Left forelimb (tissue), 1 donor: ENCODE measurements at regions not wholly inside any gene's neighbourhood (a gene's known extent, or its start where the extent isn't known, plus 50 kb on each side); places are given as distances from the start of the nearest gene placed in this dataset.

ENCODE experiments used
- DNase-seq: peaks from one replicate; pipeline ENCODE4 v3.0.0-alpha.2; 2018; ENCODE audit warnings: low spot score

DNA sequence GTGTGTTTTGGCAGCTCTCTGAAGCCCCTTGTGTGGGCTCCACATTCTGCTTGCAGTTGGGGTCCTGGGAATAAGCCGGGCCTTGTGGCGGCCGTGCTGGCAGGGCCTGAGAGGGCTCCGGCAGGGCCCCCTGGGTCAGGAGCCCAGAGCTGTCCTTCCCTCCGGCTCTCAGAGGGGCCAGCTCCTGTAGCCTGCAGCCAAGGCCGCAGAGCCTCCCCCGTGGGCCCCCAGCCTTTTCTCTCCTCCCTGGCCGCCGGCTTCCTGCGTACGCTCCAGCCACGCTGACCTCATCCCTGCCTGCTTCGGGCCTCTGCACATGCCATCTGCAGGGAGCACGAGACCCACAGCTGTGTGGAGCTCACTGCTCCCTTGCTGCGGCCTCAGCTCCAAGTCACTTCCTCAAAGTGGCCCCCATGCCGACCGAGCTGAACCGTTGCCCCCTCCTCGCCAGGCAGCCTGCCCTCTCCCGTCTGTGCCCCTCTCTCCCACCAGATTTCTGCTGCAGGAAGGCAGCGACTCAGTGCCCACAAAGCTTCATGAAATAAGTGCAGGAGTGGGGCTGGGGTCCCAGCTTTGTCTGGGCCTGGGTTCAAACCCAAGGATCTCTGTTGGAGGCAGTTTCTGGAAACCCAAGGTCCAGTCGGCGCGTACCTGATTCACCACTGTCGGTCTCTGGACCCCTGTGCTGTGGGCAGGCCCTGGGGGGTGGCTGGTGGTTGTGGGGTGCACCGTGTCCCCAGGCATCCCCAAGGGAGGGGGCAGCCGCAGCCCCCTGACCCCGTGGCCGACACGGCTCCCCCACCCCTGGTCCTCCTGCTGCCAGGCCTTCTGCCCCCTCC is 57.1 kb upstream of the NKX1-1 start:
- DNase-seq = peak; percentile 67

DNA sequence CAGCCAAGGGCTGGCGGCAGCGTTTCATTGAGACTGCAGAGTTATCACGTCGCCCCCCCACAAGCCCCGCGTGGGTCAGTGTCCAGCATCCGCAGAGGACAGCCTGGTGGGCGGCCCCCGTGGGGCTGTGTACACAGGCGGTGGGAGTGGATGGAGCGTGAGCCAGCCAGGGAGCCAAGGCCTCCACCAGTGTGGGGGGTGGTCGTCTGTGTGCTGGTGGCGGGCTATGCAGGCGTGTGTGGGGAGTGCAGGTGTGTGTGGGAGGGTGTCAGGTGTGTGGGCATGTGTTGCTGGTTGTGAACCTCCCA is 56.5 kb upstream of the NKX1-1 start:
- DNase-seq = no peak

DNA sequence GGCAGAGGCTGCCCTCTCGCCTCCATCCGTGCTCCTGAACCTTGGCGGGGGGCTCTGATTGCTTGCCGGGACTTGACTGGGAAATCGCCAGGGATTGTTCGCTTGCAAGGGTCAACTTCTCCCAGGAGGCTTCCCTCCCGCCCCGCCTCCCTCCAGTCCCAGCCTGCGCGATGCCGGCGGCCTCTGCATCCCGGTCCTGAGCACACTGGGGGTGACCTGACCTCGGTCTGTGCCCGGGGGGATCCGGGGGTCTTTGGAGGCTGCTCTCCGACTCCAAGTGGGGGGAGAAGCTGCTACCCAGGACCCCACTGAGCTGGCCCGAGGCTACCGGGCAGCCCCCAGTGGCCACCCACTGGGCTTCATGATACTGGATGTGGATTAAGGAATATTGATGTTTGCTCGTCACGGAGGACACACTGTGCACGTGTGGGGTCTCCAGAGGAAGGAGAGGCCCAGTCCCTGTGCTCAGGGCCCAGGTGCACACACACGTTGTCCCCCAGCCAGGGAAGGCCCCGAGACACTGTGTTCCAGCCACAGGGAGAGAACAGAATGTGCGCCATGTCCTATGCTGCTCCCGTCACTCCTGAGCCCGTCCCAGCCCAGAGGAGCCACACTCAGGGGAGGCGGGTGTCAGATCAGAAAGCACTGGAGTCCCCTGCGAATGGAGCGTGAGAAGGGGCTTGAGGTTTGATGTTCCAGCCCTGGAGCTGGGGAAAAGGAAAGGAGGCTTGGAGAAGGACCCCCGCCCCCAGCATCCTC is 55.9 kb upstream of the NKX1-1 start:
- DNase-seq = peak; percentile 30

DNA sequence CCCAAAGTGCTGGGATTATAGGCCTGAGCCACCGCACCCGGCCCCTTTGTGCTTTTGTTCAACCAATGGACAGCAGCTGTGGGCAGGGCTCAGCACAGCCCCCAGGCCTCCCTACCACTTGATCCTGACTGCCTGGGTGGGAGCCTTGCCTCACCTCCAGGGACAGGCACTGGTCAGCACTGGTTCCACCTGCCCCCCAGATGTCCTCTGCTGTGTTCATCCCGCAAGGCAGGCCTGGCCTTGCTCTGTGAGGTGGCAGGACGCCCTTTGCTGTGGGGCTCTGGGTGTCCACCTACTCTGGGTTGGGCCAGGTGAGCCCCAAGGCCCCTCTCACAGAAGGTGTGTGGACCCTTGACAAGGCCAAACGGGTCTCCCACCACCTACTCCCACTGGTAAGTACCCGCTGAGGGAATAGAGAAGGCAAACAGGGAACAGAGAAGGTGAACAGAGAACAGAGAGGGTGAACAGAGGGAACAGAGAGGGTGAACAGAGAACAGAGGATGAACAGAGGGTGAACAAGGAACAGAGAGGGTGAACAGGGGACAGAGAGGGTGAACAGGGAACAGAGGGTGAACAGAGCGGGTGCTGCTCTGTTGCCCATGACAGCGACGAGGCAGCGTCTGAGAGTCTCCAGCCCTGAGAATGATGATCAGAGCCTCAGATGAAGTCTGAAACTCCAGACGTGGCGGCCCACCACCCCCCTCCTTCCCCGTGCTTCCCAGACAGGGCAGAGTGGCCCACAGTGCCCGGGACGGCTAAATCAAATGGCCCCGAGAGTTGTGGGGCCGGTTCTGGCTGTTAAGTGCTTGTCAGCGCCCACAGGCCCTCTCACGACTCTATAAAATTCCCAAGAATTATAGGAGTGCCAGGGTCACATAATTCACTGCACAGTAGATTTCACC is 55.0 kb upstream of the NKX1-1 start:
- DNase-seq = peak; percentile 49

DNA sequence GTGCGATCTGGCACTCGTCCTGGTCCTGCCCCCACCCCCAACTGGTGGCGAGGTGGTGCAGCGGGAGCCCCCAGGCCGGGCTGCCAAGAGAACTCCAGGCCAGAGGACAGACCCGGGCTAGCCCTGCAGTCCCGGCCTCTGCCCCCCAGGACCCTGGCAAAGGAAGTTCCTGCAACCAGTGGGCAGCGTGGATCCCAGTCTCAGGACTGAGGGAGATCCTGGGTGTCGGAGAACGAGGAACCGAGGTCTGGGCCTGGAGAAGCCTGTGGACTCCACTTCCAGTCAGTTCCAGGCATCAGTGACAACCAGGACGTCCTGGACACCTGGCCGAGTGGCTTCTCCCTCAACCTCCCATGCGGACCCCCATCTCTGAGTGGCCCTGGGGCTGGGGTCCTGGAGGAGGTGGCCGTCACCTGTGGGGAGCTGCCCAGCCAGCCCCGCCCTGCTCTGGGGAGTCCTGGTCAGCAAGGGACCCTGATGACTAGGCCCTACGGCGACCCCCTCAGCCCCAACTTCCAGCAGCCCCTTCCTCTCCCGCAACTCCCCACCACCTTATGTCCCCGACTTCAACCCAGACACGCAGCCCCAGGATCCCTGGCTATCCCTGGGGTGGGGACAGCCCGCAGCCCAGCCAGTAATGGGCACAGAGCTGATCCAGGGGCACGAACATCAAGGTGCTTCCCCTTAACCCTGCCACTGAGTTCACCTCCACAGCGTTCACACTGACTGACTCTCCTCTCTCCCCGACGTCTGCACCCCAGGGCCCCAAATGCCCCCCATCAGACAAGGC is 53.7 kb upstream of the NKX1-1 start:
- peak; percentile 64 for DNase-seq

DNA sequence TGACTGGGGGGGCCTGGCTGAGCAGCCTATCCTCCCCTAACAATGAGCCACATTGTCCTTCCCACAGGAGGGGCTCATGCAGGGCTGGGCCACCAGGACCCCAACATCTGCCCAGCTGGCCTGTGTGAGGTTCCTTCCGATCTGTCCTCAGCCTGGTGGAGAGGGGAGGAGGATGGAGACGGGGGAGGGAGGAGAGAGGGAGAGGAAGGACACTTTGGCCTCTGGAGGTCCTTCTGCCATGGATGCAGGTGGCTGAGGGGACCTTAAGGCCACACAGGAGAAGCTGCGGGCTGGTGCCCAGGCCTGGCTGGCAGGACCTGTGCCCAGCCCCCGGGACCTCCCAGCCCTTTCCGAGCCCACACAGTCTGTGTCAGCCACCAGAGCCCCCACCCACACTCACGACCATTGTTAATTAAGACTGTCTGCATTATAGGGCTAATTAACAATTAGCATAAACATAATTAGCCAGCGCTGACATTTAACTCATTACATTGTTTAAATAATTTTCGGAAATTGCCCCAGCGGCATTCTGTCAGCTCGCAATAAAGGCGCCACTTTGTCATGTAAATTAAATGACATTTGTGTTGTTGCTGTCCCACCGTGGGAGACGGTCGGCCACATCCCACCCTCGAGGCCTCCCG is 53.0 kb upstream of the NKX1-1 start:
- DNase-seq = peak; percentile 47

DNA sequence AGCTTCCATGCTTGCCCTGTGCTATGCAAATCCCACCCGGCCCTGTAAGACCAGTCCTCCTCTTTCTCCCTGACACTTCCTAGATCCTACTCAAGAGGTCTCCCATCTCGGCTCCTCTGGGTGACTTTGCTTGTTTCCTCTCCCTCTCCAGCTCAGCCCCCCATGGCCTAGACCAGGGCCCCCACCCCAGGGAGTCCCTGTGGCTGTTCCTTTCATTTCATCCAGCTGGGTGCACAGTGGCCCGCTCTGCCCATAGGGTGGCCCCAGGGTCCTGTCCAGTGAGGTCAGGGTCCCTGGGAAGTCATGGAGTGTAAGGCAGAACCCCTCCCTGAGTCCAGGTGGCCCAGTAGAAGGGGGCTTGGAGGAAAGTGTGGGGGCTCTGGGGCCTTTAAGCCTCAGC is 52.3 kb upstream of the NKX1-1 start:
- DNase-seq = peak; percentile 49
